Renal pelvis (tissue), 1 donor: ENCODE measurements at regions not wholly inside any gene's neighbourhood (a gene's known extent, or its start where the extent isn't known, plus 50 kb on each side); places are given as distances from the start of the nearest gene placed in this dataset.

Experiments
- DNase-seq: peaks from one replicate; pipeline ENCODE4 v3.0.0-alpha.2; 2013

DNA sequence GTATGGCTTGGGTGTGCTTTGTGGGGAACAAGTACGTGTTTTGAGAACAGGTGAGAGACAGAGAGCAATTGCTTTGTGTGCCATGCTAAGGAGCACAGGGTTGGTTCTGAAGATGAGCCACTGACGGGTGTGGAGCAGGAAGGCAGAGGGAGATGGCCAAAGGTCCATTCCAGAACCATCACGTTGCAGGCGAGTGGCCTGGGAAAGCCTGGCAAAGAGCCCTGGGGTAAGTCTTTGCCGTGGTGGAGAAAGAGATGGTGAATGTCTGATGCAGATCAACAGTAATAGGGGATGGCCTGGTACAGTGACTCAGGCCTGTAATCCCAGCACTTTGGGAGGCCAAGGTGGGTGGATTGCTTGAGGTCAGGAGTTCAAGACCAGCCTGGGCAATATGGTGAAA is 93.5 kb upstream of the ZNF521 start:
- no peak for DNase-seq

DNA sequence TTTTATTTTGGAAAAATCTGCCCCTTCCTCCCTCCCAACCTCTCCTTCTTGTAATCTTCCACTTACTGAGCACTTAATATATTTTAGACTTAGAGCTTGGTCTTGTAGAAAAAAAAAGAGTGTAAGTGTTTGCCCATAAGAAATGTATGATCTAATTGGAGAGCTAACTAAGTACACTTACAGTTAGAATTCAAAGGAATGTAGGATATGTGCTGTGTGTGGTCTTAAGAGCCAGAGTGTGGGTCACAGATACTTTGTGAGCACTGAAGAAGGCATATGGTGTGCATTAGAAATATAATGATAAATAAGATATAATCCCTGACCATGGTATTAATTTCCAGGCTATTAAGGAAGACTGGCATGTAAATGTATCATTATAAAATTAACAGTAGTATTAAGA is 91.8 kb upstream of the ZNF521 start:
- DNase-seq: no peak

DNA sequence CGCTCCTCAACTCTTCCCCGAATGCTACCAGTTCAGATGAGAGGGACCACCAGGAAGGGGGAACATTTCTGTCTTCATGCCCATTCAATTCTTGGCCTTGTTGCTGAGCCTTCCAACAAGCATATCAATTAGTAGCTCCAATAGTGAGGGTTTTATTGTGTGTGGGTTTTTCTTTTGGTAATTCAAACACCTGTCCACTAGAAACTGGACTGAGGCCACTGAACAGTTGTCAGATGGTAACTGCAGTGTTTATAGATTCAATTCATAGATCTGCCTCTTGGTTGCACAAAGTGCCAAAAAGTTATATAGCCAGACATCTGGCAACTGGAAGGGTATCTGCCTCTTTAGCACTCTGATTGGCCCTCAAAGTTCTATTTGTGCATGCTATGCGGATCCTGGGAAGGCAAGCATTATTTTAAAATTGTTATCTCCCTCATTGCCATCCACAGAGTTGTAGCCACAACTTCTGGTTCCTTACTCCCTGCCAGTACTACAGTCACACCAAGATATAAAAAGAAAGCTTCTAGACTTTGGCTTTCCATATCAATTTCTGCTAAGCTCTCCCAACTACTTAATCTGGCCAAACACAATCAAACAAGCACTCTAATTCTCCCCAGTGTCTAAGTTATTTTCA is 83.3 kb upstream of the ZNF521 start:
- no peak for DNase-seq

DNA sequence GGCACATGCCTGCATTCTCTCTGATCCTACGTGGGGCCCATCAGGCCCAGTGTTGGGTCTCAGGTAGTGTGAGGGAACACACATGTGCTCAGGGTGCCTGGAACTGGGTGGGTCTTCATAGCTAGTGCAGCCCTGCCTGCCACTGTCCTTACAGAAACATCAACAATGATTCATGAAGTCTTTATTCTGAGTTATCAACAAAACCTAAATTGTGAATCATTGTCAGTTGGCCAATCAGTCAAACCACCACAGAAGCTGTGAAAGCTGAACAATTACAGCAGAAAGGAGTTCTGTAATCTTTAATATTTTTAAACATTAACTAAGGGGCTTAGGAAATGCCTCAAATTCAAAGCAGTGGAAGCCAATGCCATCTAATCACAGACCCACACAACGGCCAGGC is 82.8 kb upstream of the ZNF521 start:
- DNase-seq: no peak

DNA sequence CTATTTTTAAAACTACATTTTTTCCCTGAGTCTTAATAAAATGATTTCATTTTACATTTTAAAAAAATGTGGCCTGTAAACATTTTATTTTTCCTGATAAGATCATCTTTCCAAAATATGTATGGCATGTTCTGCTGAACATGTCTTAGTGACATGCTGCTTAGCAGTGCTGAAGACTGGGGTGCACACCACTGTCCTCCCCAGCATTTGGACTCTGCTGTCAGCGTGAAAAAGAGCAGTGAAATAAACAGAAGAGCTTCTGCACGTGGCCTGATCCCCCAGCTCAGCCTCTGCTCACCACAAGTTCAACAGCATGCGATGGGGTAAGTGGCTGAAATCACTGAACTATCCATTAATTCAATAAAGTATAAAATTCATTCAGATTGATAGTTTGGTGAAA is 81.6 kb upstream of the ZNF521 start:
- DNase-seq: no peak

DNA sequence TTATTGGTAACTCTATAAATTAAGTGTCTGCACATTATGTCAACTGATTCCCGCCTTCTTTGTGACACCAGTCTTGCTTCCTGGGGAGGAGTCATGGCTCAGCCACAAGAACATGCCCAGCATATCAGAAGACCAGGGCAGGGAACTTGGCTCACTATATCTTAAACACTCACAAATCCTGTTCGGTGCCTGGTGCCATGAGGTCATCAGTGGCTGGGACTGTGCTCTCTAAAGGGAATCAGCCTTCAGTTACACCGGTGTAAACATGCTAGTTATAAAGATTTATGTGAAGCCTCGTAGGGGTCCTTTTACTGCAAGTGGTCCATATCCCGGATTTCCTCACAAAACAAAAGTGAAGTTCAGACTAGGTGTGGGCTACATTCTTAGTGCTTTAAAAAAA is 73.1 kb upstream of the ZNF521 start:
- DNase-seq: no peak

DNA sequence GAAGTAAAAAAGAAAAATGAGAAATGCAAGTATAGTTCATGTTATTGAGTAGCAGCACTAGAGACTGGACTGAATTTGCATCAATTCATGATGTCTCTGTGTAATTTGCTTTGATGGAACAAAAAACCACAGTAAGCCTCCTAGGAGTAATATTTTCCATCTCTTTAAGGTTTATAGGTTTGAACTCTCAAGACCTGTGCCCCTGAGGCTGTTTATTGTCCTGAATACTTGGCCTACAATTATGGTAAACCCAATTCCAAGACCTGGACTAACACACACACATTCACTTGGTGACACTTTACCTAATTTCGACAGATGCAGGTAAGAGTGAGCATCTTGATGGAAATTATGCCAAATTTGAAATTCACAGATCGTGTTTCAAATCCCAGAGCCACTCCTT is 71.8 kb upstream of the ZNF521 start:
- DNase-seq: no peak

DNA sequence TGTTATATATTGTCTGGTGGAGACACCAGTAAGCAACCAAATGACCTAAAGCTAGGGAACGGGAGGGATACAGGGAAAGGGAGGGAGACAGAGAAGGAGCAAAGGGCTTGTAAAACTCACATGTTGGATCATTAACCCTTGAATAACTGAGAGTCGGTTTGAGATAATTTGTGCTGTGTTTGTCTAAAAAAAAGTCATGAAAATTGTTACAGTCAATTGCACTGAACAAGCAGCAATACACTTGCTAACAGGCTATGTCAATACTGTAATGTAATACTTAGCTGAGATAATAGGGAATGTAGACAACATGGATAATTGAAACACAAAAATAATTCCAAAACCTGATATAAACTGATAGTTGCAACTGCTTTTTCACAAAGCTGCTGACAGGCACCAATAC is 71.3 kb upstream of the ZNF521 start:
- no peak for DNase-seq

DNA sequence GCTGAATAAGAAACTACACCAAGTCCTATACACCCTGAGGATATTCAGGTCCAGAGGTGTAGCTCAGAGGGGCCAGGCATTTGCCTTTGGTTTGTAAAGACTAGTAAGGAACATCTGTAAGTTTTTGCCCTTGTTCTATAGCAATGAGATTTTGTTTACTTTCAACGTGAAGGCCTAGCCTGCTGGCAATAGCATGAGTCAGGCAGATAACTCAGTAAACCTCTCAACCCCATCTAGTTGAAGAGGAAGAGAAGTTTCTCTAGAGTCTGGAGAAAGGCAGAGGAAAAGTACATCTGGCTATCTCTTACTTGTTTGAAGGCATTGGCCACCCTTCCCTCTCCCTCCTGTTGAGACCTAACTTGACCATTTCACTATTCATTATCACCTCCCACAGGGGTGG is 70.3 kb upstream of the ZNF521 start:
- no peak for DNase-seq

DNA sequence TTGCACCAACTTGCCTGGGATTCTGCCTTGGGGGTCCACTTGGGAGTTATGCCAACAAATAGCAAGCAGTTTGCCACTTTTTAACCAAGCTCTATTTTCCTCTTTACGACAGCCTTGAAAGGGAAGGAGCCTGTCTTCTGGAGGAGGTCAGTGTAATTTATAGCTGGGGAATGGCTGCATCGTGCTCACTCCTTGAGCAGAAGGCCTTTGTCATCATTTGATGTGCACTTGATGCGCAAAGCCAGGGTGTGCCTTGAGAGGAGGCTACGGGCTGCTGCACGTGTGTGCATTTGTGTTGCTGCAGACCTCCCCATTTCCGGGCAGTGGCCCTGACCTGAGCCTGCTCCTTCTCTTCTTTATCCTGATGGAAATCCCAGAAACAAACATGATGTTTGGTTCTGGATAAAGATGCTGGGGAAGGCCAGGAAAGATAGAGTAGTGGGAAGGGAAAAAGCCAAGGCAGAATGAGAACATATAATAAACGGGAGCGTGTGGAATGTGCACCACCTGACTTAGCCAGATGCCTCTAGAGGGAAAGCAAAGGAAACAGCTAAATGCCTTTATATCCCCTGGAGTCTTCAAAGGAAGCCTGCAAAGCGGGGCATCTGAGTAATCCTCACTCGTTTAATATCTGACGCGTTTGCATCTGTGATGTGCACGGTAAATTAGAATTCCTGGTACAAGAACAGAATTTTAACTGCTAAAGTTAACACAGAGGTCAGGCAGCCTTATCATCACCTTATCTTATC is 68.3 kb upstream of the ZNF521 start:
- DNase-seq: peak; percentile 55

DNA sequence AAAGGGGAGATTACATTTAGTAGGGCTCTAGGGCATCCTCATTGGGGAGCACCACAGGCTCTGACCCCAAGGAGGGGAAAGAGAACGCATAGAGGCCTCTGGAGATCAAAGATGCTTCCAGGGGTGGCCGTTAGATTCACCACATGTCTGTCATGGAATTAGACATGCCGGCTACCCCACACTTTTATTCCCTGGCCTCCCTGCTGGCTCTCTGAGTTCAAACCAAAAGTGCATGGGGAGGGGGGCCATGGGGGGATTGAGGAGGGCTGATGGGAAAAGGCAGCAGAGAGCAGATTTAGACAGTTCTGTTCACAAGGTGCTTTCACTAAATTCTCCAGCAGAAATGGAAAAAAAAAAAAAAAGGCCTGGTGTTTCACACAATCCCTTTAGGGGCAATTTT is 64.4 kb upstream of the ZNF521 start:
- no peak for DNase-seq

DNA sequence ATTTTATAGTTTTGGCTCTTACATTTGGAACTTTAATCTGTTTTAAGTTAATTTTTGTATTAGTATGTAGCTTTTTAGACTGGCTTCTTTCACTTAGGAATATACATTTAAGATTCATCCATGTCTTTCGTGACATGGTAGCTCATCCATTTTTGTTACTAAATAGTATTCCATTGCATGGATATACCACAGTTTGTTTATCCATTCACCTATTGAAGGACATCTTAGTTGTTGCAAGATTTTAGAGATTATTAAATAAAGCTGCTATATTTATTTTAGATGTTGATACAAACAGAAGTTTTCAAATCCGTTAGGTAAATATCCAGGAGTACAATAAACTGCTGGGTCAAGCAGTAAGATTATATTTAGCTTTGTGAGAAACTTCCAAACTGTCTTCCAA is 58.0 kb upstream of the ZNF521 start:
- DNase-seq: no peak

DNA sequence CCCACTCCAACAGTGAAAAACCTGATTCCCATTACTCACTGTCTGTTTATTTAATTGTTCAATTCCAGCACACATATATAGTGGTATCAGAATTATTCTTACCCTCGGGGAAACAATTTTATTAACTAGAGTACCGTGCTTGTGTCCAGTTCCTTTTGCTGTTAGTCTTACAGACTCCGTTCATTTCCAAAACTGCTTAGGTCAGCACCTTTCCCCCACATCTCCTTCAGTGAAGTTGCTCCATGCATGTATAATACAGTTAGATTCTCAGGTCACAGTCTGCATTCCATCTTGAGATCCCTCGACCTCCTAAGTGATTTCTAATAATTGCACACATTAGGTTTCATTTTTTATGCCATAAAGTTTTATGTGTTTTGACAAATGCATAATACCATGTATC is 56.3 kb upstream of the ZNF521 start:
- no peak for DNase-seq
